MCF 10A (cell line): ENCODE measurements at regions not wholly inside any gene's neighbourhood (a gene's known extent, or its start where the extent isn't known, plus 50 kb on each side); places are given as distances from the start of the nearest gene placed in this dataset.

Experiments used
- BruUV-seq: library from RNA; stranded (reverse); fragments of 400-500 nt; replicated peaks from 2 replicates; lab custom pipeline; 2021; lab: Mats Ljungman, UMichigan
- CTCF ChIA-PET: fragments of 300-600 bp; sonication (Branson Sonifier 250); formaldehyde crosslinking; extraction: SDS; loops from one replicate; lab custom pipeline; 2021; ENCODE audit warnings: antibody characterized with exemption, inconsistent platforms; lab: Yijun Ruan, JAX
- POLR2A ChIA-PET: fragments of 300-600, 350-650 bp; sonication (Branson Sonifier 250); formaldehyde crosslinking; extraction: SDS; loops from one replicate; lab custom pipeline; 2020; ENCODE audit warnings: antibody characterized with exemption, inconsistent platforms; lab: Yijun Ruan, JAX
- DNase-seq: peaks from one replicate; pipeline ENCODE4 v3.0.0-alpha.2; 2018; ENCODE audit not compliant: unreplicated experiment
- H3K27ac Mint-ChIP-seq: one replicate; pipeline ENCODE4 v1.8.0; 2022; ENCODE audit warnings: mild to moderate bottlenecking, low read depth, mixed read lengths; ENCODE audit not compliant: unreplicated experiment
- H3K27me3 Mint-ChIP-seq: one replicate; pipeline ENCODE4 v1.8.0; 2022; ENCODE audit warnings: mixed read lengths; ENCODE audit not compliant: insufficient read depth, unreplicated experiment
- H3K36me3 Mint-ChIP-seq: one replicate; pipeline ENCODE4 v1.8.0; 2022; ENCODE audit warnings: mild to moderate bottlenecking, moderate library complexity, mixed read lengths; ENCODE audit not compliant: insufficient read depth, unreplicated experiment
- H3K4me1 Mint-ChIP-seq: one replicate; pipeline ENCODE4 v1.8.0; 2022; ENCODE audit warnings: mixed read lengths; ENCODE audit not compliant: insufficient read depth, unreplicated experiment
- H3K4me3 Mint-ChIP-seq: one replicate; pipeline ENCODE4 v1.8.0; 2022; ENCODE audit warnings: mild to moderate bottlenecking, moderate library complexity, mixed read lengths; ENCODE audit not compliant: unreplicated experiment
- H3K9me3 Mint-ChIP-seq: one replicate; pipeline ENCODE4 v1.8.0; 2022; ENCODE audit warnings: mixed read lengths; ENCODE audit not compliant: unreplicated experiment
- intact Hi-C: fragments of 100-400 bp; cut with micrococcal nuclease; formaldehyde crosslinking; loops from 2 replicates; pipeline ENCODE4 v1.14.1; 2022
- TF ChIP-seq, protein P1 (sequence below): fragments of 200-600 bp; IDR thresholded peaks from one replicate; pipeline ENCODE4 v1.8.0; 2022; ENCODE audit warnings: antibody characterized with exemption, mild to moderate bottlenecking; ENCODE audit not compliant: unreplicated experiment

GRCh38 chr4:36445480-36445879 lies 164.1 kb downstream of the DTHD1 start:
- Mint-ChIP-seq H3K9me3 (no peaks in the 10 kb centered on the region), H3K4me3 (no peak overlapping the region), H3K27ac (no peak overlapping the region), H3K36me3 (no peaks in the 10 kb centered on the region), H3K4me1 (no peaks in the 10 kb centered on the region), H3K27me3 (no peaks in the 10 kb centered on the region)
- DNase-seq: no peak
- BruUV-seq: no TSS peak
- intact Hi-C loops: no loop called here
- POLR2A ChIA-PET: interaction anchor here (0.8 kb wide), 1 partner anchor 31 kb away, joined by 4 read pairs; no protein-coding TSS in a partner anchor
- TF ChIP-seq, protein P1, sequence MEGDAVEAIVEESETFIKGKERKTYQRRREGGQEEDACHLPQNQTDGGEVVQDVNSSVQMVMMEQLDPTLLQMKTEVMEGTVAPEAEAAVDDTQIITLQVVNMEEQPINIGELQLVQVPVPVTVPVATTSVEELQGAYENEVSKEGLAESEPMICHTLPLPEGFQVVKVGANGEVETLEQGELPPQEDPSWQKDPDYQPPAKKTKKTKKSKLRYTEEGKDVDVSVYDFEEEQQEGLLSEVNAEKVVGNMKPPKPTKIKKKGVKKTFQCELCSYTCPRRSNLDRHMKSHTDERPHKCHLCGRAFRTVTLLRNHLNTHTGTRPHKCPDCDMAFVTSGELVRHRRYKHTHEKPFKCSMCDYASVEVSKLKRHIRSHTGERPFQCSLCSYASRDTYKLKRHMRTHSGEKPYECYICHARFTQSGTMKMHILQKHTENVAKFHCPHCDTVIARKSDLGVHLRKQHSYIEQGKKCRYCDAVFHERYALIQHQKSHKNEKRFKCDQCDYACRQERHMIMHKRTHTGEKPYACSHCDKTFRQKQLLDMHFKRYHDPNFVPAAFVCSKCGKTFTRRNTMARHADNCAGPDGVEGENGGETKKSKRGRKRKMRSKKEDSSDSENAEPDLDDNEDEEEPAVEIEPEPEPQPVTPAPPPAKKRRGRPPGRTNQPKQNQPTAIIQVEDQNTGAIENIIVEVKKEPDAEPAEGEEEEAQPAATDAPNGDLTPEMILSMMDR: no peak
- CTCF ChIA-PET: no interaction called here

- Mint-ChIP-seq H3K27ac (no peak overlapping the region), H3K36me3 (no peaks in the 10 kb centered on the region), H3K4me3 (no peak overlapping the region), H3K9me3 (no peaks in the 10 kb centered on the region), H3K4me1 (no peaks in the 10 kb centered on the region), H3K27me3 (no peaks in the 10 kb centered on the region)
- TF ChIP-seq, protein P1: no peak
- no TSS peak for BruUV-seq
- ChIA-PET POLR2A (no interaction called here), CTCF (interaction anchor here (0.6 kb wide), 1 partner anchor 244 kb away, joined by 5 read pairs; no protein-coding TSS in a partner anchor)
- intact Hi-C loops: no loop called here
- DNase-seq: no peak
Measured at GRCh38 chr4:36446275-36446674, 164.9 kb downstream of the DTHD1 start.

DNA sequence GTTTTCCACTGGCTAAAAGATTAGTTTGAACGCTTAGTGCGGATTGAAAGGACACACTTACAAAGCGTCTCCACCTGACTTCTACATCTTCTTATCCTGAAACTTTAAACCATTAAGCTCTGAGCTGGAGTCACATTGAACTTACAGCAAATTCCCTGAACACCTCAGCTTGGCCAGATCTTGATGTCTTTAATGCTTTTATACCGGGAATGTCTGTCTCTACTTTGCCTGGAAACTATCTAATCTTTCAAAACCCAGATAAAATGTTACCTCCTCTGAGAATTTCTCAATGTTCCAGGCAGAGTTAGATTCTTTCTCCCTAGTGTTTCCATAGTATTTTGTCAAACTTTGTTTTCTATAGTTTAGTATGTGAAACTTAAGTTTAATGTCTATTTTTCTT lies 179.9 kb downstream of the DTHD1 start:
- Mint-ChIP-seq H3K4me1 (no peaks in the 10 kb centered on the region), H3K9me3 (peaks cover 8% of the 10 kb centered on the region), H3K36me3 (no peaks in the 10 kb centered on the region), H3K27ac (no peak overlapping the region), H3K4me3 (no peak overlapping the region), H3K27me3 (no peaks in the 10 kb centered on the region)
- no peak for DNase-seq
- BruUV-seq: no TSS peak
- intact Hi-C loops: no loop called here
- CTCF ChIA-PET: no interaction called here
- TF ChIP-seq, protein P1: no peak
- POLR2A ChIA-PET: no interaction called here

DNA sequence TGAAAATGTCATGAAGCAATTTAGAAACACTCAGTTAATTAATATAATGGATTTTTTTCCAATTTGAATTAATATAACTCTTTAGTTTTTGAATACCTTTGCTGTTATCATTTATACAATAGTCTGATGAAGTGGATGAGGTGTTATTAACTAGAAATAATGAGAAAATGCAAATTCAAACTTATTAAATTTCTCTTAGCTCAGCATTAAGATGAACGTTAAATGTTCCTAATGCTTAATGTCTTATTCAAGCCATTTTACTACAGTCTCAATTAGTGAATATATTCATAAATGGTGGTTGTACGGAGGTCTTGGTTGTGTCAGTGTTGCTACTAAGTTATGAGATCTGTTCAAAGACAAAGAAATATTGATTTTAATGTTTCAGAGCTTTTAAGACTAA lies 186.3 kb downstream of the DTHD1 start:
- H3K36me3 Mint-ChIP-seq: no peaks in the 10 kb centered on the region
- DNase-seq: no peak
- CTCF ChIA-PET: no interaction called here
- H3K27me3 Mint-ChIP-seq: no peaks in the 10 kb centered on the region
- H3K4me1 Mint-ChIP-seq: no peaks in the 10 kb centered on the region
- no peaks in the 10 kb centered on the region for H3K9me3 Mint-ChIP-seq
- intact Hi-C loops: no loop called here
- POLR2A ChIA-PET: no interaction called here
- no peak overlapping the region for H3K27ac Mint-ChIP-seq
- H3K4me3 Mint-ChIP-seq: no peak overlapping the region
- BruUV-seq: no TSS peak
- TF ChIP-seq, protein P1: no peak
